ENCODE measurements at regions not wholly inside any gene's neighbourhood (a gene's known extent, or its start where the extent isn't known, plus 50 kb on each side); places are given as distances from the start of the nearest gene placed in this dataset.
"Not testable (repeated sequence)": the region's sequence is repeated elsewhere in the genome, so short reads cannot be mapped to it uniquely, and the experiment has no call there.

- no peaks in the 10 kb centered on the region for H3F3A ChIP-seq (ENCODE audit: control insufficient read depth, insufficient read depth)
Observed at GRCh38 chr9:26789959-26790358, 102.6 kb downstream of the CAAP1 start.

GRCh38 chr9:26786564-26786963 is 106.0 kb downstream of the CAAP1 start:
- Histone ChIP-seq H3K79me2 (ENCODE audit: control insufficient read depth, low read length) (no peaks in the 10 kb centered on the region), H3K4me2 (ENCODE audit: low read length) (no peak overlapping the region), H4K20me1 (ENCODE audit: control insufficient read depth, insufficient read depth, low read depth, low read length) (no peaks in the 10 kb centered on the region), H3K4me3 (ENCODE audit: low read length) (no peak overlapping the region), H3K27ac (ENCODE audit: low read depth, low read length) (no peak overlapping the region), H3K9me2 (replicated peaks; ENCODE audit: control insufficient read depth, low read length) (no peaks in the 10 kb centered on the region), H3K36me3 (ENCODE audit: control insufficient read depth, low read length) (no peaks in the 10 kb centered on the region), H3K27me3 (ENCODE audit: control insufficient read depth, low read length) (no peaks in the 10 kb centered on the region), H3K9me3 (ENCODE audit: control insufficient read depth, insufficient read depth, low read length) (no peaks in the 10 kb centered on the region), H3K4me1 (ENCODE audit: control insufficient read depth, low read length) (no peaks in the 10 kb centered on the region), H3F3A (ENCODE audit: control insufficient read depth, insufficient read depth) (no peaks in the 10 kb centered on the region)
- TF ChIP-seq EZH2phosphoT487 (IDR thresholded peaks at IDR 0.05; ENCODE audit: borderline replicate concordance, low read length) (no peak), CTCF (IDR thresholded peaks at IDR 0.05; ENCODE audit: low read depth, low read length, poor library complexity, severe bottlenecking) (no peak)

More at GRCh38 chr9:26789959-26790358, 102.6 kb downstream of the CAAP1 start:
- H4K20me1 ChIP-seq (ENCODE audit: control insufficient read depth, insufficient read depth, low read depth, low read length) = no peaks in the 10 kb centered on the region
- no peaks in the 10 kb centered on the region for H3K4me1 ChIP-seq (ENCODE audit: control insufficient read depth, low read length)
- no peak for TF ChIP-seq CTCF (IDR thresholded peaks at IDR 0.05; ENCODE audit: low read depth, low read length, poor library complexity, severe bottlenecking)
- TF ChIP-seq EZH2phosphoT487 (IDR thresholded peaks at IDR 0.05; ENCODE audit: borderline replicate concordance, low read length) = no peak
- no peaks in the 10 kb centered on the region for H3K36me3 ChIP-seq (ENCODE audit: control insufficient read depth, low read length)
- no peak overlapping the region for H3K27ac ChIP-seq (ENCODE audit: low read depth, low read length)
- H3K9me2 ChIP-seq (replicated peaks; ENCODE audit: control insufficient read depth, low read length) = no peaks in the 10 kb centered on the region
- H3K4me2 ChIP-seq (ENCODE audit: low read length) = no peak overlapping the region
- H3K4me3 ChIP-seq (ENCODE audit: low read length) = no peak overlapping the region
- H3K27me3 ChIP-seq (ENCODE audit: control insufficient read depth, low read length) = no peaks in the 10 kb centered on the region
- no peaks in the 10 kb centered on the region for H3K79me2 ChIP-seq (ENCODE audit: control insufficient read depth, low read length)
- H3K9me3 ChIP-seq (ENCODE audit: control insufficient read depth, insufficient read depth, low read length) = no peaks in the 10 kb centered on the region

- H3K4me3 ChIP-seq (ENCODE audit: low read length) = no peak overlapping the region
- no peaks in the 10 kb centered on the region for H3K36me3 ChIP-seq (ENCODE audit: control insufficient read depth, low read length)
- H3K9me2 ChIP-seq (replicated peaks; ENCODE audit: control insufficient read depth, low read length) = no peaks in the 10 kb centered on the region
- no peaks in the 10 kb centered on the region for H4K20me1 ChIP-seq (ENCODE audit: control insufficient read depth, insufficient read depth, low read depth, low read length)
- H3K4me2 ChIP-seq (ENCODE audit: low read length) = no peak overlapping the region
- H3K79me2 ChIP-seq (ENCODE audit: control insufficient read depth, low read length) = no peaks in the 10 kb centered on the region
- H3K9me3 ChIP-seq (ENCODE audit: control insufficient read depth, insufficient read depth, low read length) = no peaks in the 10 kb centered on the region
- H3K27me3 ChIP-seq (ENCODE audit: control insufficient read depth, low read length) = no peaks in the 10 kb centered on the region
- no peaks in the 10 kb centered on the region for H3K4me1 ChIP-seq (ENCODE audit: control insufficient read depth, low read length)
- TF ChIP-seq EZH2phosphoT487 (IDR thresholded peaks at IDR 0.05; ENCODE audit: borderline replicate concordance, low read length) (no peak), CTCF (IDR thresholded peaks at IDR 0.05; ENCODE audit: low read depth, low read length, poor library complexity, severe bottlenecking) (no peak)
- H3F3A ChIP-seq (ENCODE audit: control insufficient read depth, insufficient read depth) = no peaks in the 10 kb centered on the region
- H3K27ac ChIP-seq (ENCODE audit: low read depth, low read length) = no peak overlapping the region
Observed at GRCh38 chr9:26782899-26783298, 109.7 kb downstream of the CAAP1 start.

GRCh38 chr9:26781906-26782305 is 110.7 kb downstream of the CAAP1 start:
- Histone ChIP-seq H3K36me3 (ENCODE audit: control insufficient read depth, low read length) (no peaks in the 10 kb centered on the region), H3K9me3 (ENCODE audit: control insufficient read depth, insufficient read depth, low read length) (no peaks in the 10 kb centered on the region), H4K20me1 (ENCODE audit: control insufficient read depth, insufficient read depth, low read depth, low read length) (no peaks in the 10 kb centered on the region), H3K27me3 (ENCODE audit: control insufficient read depth, low read length) (no peaks in the 10 kb centered on the region), H3K4me1 (ENCODE audit: control insufficient read depth, low read length) (no peaks in the 10 kb centered on the region), H3K9me2 (replicated peaks; ENCODE audit: control insufficient read depth, low read length) (no peaks in the 10 kb centered on the region), H3K4me2 (ENCODE audit: low read length) (no peak overlapping the region), H3F3A (ENCODE audit: control insufficient read depth, insufficient read depth) (no peaks in the 10 kb centered on the region), H3K79me2 (ENCODE audit: control insufficient read depth, low read length) (no peaks in the 10 kb centered on the region), H3K27ac (ENCODE audit: low read depth, low read length) (no peak overlapping the region), H3K4me3 (ENCODE audit: low read length) (no peak overlapping the region)
- TF ChIP-seq EZH2phosphoT487 (IDR thresholded peaks at IDR 0.05; ENCODE audit: borderline replicate concordance, low read length) (no peak), CTCF (IDR thresholded peaks at IDR 0.05; ENCODE audit: low read depth, low read length, poor library complexity, severe bottlenecking) (no peak)

GRCh38 chr9:26780307-26780706 is 112.3 kb downstream of the CAAP1 start:
- H3K4me2 ChIP-seq (ENCODE audit: low read length); H4K20me1 ChIP-seq (ENCODE audit: control insufficient read depth, insufficient read depth, low read depth, low read length); H3K9me2 ChIP-seq (replicated peaks; ENCODE audit: control insufficient read depth, low read length); H3K4me3 ChIP-seq (ENCODE audit: low read length); H3K27me3 ChIP-seq (ENCODE audit: control insufficient read depth, low read length); H3K36me3 ChIP-seq (ENCODE audit: control insufficient read depth, low read length); H3F3A ChIP-seq (ENCODE audit: control insufficient read depth, insufficient read depth); H3K9me3 ChIP-seq (ENCODE audit: control insufficient read depth, insufficient read depth, low read length); H3K79me2 ChIP-seq (ENCODE audit: control insufficient read depth, low read length); H3K27ac ChIP-seq (ENCODE audit: low read depth, low read length); H3K4me1 ChIP-seq (ENCODE audit: control insufficient read depth, low read length): not testable (repeated sequence)
